HCT116 (cell line): ENCODE measurements at regions not wholly inside any gene's neighbourhood (a gene's known extent, or its start where the extent isn't known, plus 50 kb on each side); places are given as distances from the start of the nearest gene placed in this dataset.

ENCODE experiments used
- ATAC-seq: fragments of 200-7000 bp; cut with Tn5 transposase; 2 replicates; pipeline ENCODE4 v1.9.1; 2020; ENCODE audit warnings: mild to moderate bottlenecking, moderate library complexity
- BruUV-seq: library from RNA; stranded (reverse); fragments of 400-500 nt; replicated peaks from 2 replicates; lab custom pipeline; 2021; lab: Mats Ljungman, UMichigan
- CTCF ChIA-PET: fragments of 300-600 bp; sonication (Branson Sonifier 250); formaldehyde crosslinking; loops from one replicate; lab custom pipeline; 2021; ENCODE audit warnings: antibody characterized with exemption; lab: Charles Lee
- POLR2A ChIA-PET: fragments of 300-600, 350-600 bp; sonication (Branson Sonifier 250); formaldehyde crosslinking; loops from one replicate; lab custom pipeline; 2021; ENCODE audit warnings: antibody characterized with exemption; lab: Charles Lee
- RAD21 ChIA-PET, 2 experiments: fragments of 300-600 bp; sonication (Branson Sonifier 250); formaldehyde crosslinking; loops; one replicate each; lab custom pipeline; 2023; ENCODE audit warnings: low total read pairs in 2 of 2; ENCODE audit not compliant: uncharacterized antibody in 2 of 2, unreplicated experiment in 2 of 2, low non-redundant PET in 1 of 2; lab: Charles Lee
- DNase-seq: peaks from one replicate; pipeline ENCODE4 v3.0.0-alpha.2; 2010; ENCODE audit warnings: low read depth, low spot score
- H2AFZ ChIP-seq: fragments of 200-600 bp; shearing (Covaris generic), sonication (generic); 2 replicates; pipeline ENCODE4 v1.6.1; 2017; ENCODE audit warnings: low read depth, mixed run types, mixed read lengths, antibody characterized with exemption, low read length; ENCODE audit not compliant: poor library complexity, severe bottlenecking
- H3K27ac ChIP-seq: 2 replicates; pipeline ENCODE4 v1.5.1; 2012; ENCODE audit warnings: low read depth, low read length
- H3K27me3 ChIP-seq: fragments of 200-600 bp; sonication (generic); 2 replicates; pipeline ENCODE4 v1.6.1; 2016; ENCODE audit warnings: mixed run types, low read length, mixed read lengths; ENCODE audit not compliant: insufficient read depth
- H3K36me3 ChIP-seq, 2 experiments: fragments of 200-500 bp in 1 of 2; fragments of 200-600 bp in 1 of 2; sonication (Bioruptor generic) in 1 of 2; sonication (generic) in 1 of 2; 2 replicates each; pipeline versions ENCODE4 v1.5.1 to v1.6.1; 2014 to 2016; ENCODE audit warnings: low read length in 2 of 2, inconsistent platforms in 1 of 2, mixed read lengths in 1 of 2, mixed run types in 1 of 2; ENCODE audit not compliant: insufficient read depth in 2 of 2, control insufficient read depth in 1 of 2
- H3K4me1 ChIP-seq, 2 experiments: fragments of 200-600 bp in 1 of 2; sonication (generic) in 1 of 2; 2 replicates each; pipeline versions ENCODE4 v1.5.1 to v1.6.1; 2012 to 2017; ENCODE audit warnings: low read length in 2 of 2, inconsistent platforms in 1 of 2, mild to moderate bottlenecking in 1 of 2, mixed read lengths in 1 of 2, mixed run types in 1 of 2, moderate library complexity in 1 of 2; ENCODE audit not compliant: insufficient read depth in 2 of 2, control insufficient read depth in 1 of 2
- H3K4me2 ChIP-seq: fragments of 200-600 bp; sonication (generic); 2 replicates; pipeline ENCODE4 v1.6.1; 2017; ENCODE audit warnings: mixed run types, low read length, mixed read lengths
- H3K4me3 ChIP-seq, 2 experiments: fragments of 200-600 bp in 1 of 2; sonication (generic) in 1 of 2; replicated peaks in 1 of 2; 2 replicates each; pipeline ENCODE4 v1.5.1; 2011 to 2016; ENCODE audit warnings: low read length in 2 of 2, control low read depth in 1 of 2, low read depth in 1 of 2, mild to moderate bottlenecking in 1 of 2, mixed read lengths in 1 of 2, mixed run types in 1 of 2
- H3K79me2 ChIP-seq: fragments of 200-600 bp; sonication (generic); 2 replicates; pipeline ENCODE4 v1.6.1; 2017; ENCODE audit warnings: mild to moderate bottlenecking, mixed run types, low read length, moderate library complexity, mixed read lengths; ENCODE audit not compliant: insufficient read depth
- H3K9ac ChIP-seq: fragments of 200-600 bp; sonication (generic); 2 replicates; pipeline ENCODE4 v1.6.1; 2016; ENCODE audit warnings: low read length, mixed read lengths
- H3K9me2 ChIP-seq: fragments of 200-600 bp; sonication (generic), shearing (Covaris generic); 2 replicates; pipeline ENCODE4 v1.6.1; 2017; ENCODE audit warnings: mixed run types, mild to moderate bottlenecking, moderate library complexity; ENCODE audit not compliant: insufficient read depth
- H3K9me3 ChIP-seq, 2 experiments: fragments of 200-500 bp in 1 of 2; fragments of 200-600 bp in 1 of 2; sonication (Bioruptor generic) in 1 of 2; sonication (generic) in 1 of 2; 2 replicates each; pipeline ENCODE4 v1.6.1; 2014 to 2017; ENCODE audit warnings: low read length in 2 of 2, mixed read lengths in 2 of 2, inconsistent platforms in 1 of 2, low read depth in 1 of 2, mild to moderate bottlenecking in 1 of 2, mixed run types in 1 of 2, moderate library complexity in 1 of 2; ENCODE audit not compliant: control insufficient read depth in 1 of 2, insufficient read depth in 1 of 2
- H4K20me1 ChIP-seq: fragments of 200-600 bp; sonication (generic), shearing (Covaris generic); 2 replicates; pipeline ENCODE4 v1.6.1; 2017; ENCODE audit warnings: mixed run types, mild to moderate bottlenecking, moderate library complexity; ENCODE audit not compliant: insufficient read depth
- CBX3 ChIP-seq: IDR thresholded peaks from 2 replicates; pipeline ENCODE4 v1.6.1; 2012; ENCODE audit warnings: low read depth
- CEBPB ChIP-seq: IDR thresholded peaks from 2 replicates; pipeline ENCODE4 v1.6.1; 2012; ENCODE audit warnings: low read depth
- EGR1 ChIP-seq: IDR thresholded peaks from 2 replicates; pipeline ENCODE4 v1.6.1; 2012; ENCODE audit warnings: low read depth
- ELF1 ChIP-seq: IDR thresholded peaks from 2 replicates; pipeline ENCODE4 v1.6.1; 2012; ENCODE audit warnings: low read depth, borderline replicate concordance
- EZH2phosphoT487 ChIP-seq: fragments of 200-600 bp; IDR thresholded peaks from 2 replicates; pipeline ENCODE4 v1.6.1; 2018; ENCODE audit warnings: antibody characterized with exemption, borderline replicate concordance
- FOSL1 ChIP-seq: IDR thresholded peaks from 2 replicates; pipeline ENCODE4 v1.6.1; 2012; ENCODE audit warnings: low read depth
- JUND ChIP-seq: IDR thresholded peaks from 2 replicates; pipeline ENCODE4 v1.6.1; 2012
- POLR2A ChIP-seq: IDR thresholded peaks from 2 replicates; pipeline ENCODE4 v1.7.0; 2011; ENCODE audit warnings: borderline replicate concordance; ENCODE audit not compliant: insufficient read depth, insufficient read length; ENCODE audit errors: extremely low read depth
- POLR2AphosphoS5 ChIP-seq: IDR thresholded peaks from 2 replicates; pipeline ENCODE4 v1.6.1; 2011; ENCODE audit warnings: mild to moderate bottlenecking, low read depth, low read length, moderate library complexity
- RAD21 ChIP-seq: IDR thresholded peaks from 2 replicates; pipeline ENCODE4 v1.6.1; 2012; ENCODE audit warnings: low read depth, mild to moderate bottlenecking
- SIN3A ChIP-seq: IDR thresholded peaks from 2 replicates; pipeline ENCODE4 v1.6.1; 2012; ENCODE audit warnings: low read depth
- SP1 ChIP-seq: IDR thresholded peaks from 2 replicates; pipeline ENCODE4 v1.6.1; 2012; ENCODE audit warnings: low read depth
- TCF7L2 ChIP-seq: IDR thresholded peaks from 2 replicates; pipeline ENCODE4 v1.7.0; 2011; ENCODE audit warnings: borderline replicate concordance, inconsistent platforms; ENCODE audit not compliant: insufficient read depth, insufficient read length; ENCODE audit errors: extremely low read depth
- YY1 ChIP-seq: IDR thresholded peaks from 2 replicates; pipeline ENCODE4 v1.6.1; 2011; ENCODE audit warnings: low read length, low read depth, moderate library complexity, mild to moderate bottlenecking; ENCODE audit not compliant: insufficient replicate concordance; ENCODE audit errors: extremely low read depth
- ZBTB33 ChIP-seq: IDR thresholded peaks from 2 replicates; pipeline ENCODE4 v1.6.1; 2011; ENCODE audit warnings: mild to moderate bottlenecking, low read length, moderate library complexity; ENCODE audit not compliant: insufficient replicate concordance; ENCODE audit errors: extremely low read depth
- ZFX ChIP-seq: fragments of 450-650 bp; IDR thresholded peaks from 2 replicates; pipeline ENCODE4 v1.6.1; 2017
- ZNF274 ChIP-seq: fragments of 200-500 bp; sonication (Bioruptor generic); IDR thresholded peaks from 2 replicates; pipeline ENCODE4 v1.6.1; 2014; ENCODE audit warnings: mild to moderate bottlenecking, low read depth, low read length, inconsistent platforms
- intact Hi-C: fragments of 100-400 bp; cut with micrococcal nuclease; formaldehyde crosslinking; loops from 2 replicates; pipeline ENCODE4 v1.10.0; 2022

GRCh38 chr3:167950212-167950611 is 145.5 kb downstream of the GOLIM4 start (continued):
- no peak for TF ChIP-seq ZBTB33
- no peak for TF ChIP-seq CBX3
- TF ChIP-seq SP1: no peak
- TF ChIP-seq YY1: no peak
- TF ChIP-seq POLR2AphosphoS5: no peak
- no peak for TF ChIP-seq JUND
- TF ChIP-seq SIN3A: no peak

GRCh38 chr3:167941234-167941995 is 154.3 kb downstream of the GOLIM4 start:
- Histone ChIP-seq H3K9ac (no peak overlapping the region), H2AFZ (no peak overlapping the region), H3K36me3 (no peaks in the 10 kb centered on the region), H3K4me3 (no peak overlapping the region), H3K9me3 (no peaks in the 10 kb centered on the region), H3K27me3 (no peaks in the 10 kb centered on the region), H3K9me2 (no peaks in the 10 kb centered on the region), H3K4me2 (no peak overlapping the region; the same call in 1 of the 2 replicates), H3K27ac (no peak overlapping the region), H3K79me2 (no peaks in the 10 kb centered on the region), H4K20me1 (no peaks in the 10 kb centered on the region), H3K4me1 (no peaks in the 10 kb centered on the region; a peak in 1 of 4 replicates)
- TF ChIP-seq TCF7L2 (no peak), ZNF274 (no peak), POLR2A (no peak), FOSL1 (no peak), CEBPB (no peak), ZBTB33 (no peak), SP1 (no peak), EGR1 (no peak), JUND (no peak), ZFX (no peak), POLR2AphosphoS5 (no peak), CBX3 (no peak), EZH2phosphoT487 (no peak), ELF1 (no peak), RAD21 (no peak)
- no peak for DNase-seq
- intact Hi-C loops: no loop called here
- RAD21 ChIA-PET: no interaction called here
- CTCF ChIA-PET: no interaction called here
- POLR2A ChIA-PET: no interaction called here
- BruUV-seq: no TSS peak
- ATAC-seq: peak; percentile 47
